CD4-positive, CD25-positive, alpha-beta regulatory T cell (primary cell): ENCODE measurements at regions not wholly inside any gene's neighbourhood (a gene's known extent, or its start where the extent isn't known, plus 50 kb on each side); places are given as distances from the start of the nearest gene placed in this dataset.

Experiments used
- ATAC-seq, 2 donors: fragments of 150-1000 bp; cut with Tn5 transposase; one replicate each; pipeline ENCODE4 v1.10.0; 2021; ENCODE audit warnings: low read depth in 2 of 2, moderate number of reproducible peaks in 2 of 2, moderate library complexity in 1 of 2
- DNase-seq, 3 donors: peaks; one replicate each; pipeline versions ENCODE4 v3.0.0 to v3.0.0-alpha.2; 2012 to 2022; ENCODE audit warnings: mixed read lengths in 1 of 3
- H3K27ac ChIP-seq: one replicate; pipeline ENCODE4 v1.7.0; 2013; ENCODE audit warnings: mild to moderate bottlenecking, low read length; ENCODE audit not compliant: insufficient read depth, poor library complexity, severe bottlenecking
- H3K27me3 ChIP-seq: one replicate; pipeline ENCODE4 v1.7.0; 2013; ENCODE audit warnings: low read length; ENCODE audit not compliant: control insufficient read depth, insufficient read depth
- H3K36me3 ChIP-seq: one replicate; pipeline ENCODE4 v1.7.0; 2013; ENCODE audit warnings: mild to moderate bottlenecking, low read length, moderate library complexity; ENCODE audit not compliant: control insufficient read depth, insufficient read depth
- H3K4me1 ChIP-seq: 2 replicates; pipeline ENCODE4 v1.7.0; 2013; ENCODE audit warnings: mild to moderate bottlenecking, low read length; ENCODE audit not compliant: insufficient read depth, control insufficient read depth, poor library complexity, severe bottlenecking
- H3K4me3 ChIP-seq: one replicate; pipeline ENCODE4 v1.7.0; 2013; ENCODE audit warnings: low read depth, mild to moderate bottlenecking, low read length, moderate library complexity
- H3K9me3 ChIP-seq, 2 experiments: 1 replicate in 1 of 2; 2 replicates in 1 of 2; pipeline ENCODE4 v1.7.0; 2013; ENCODE audit warnings: low read length in 2 of 2, mild to moderate bottlenecking in 1 of 2, moderate library complexity in 1 of 2; ENCODE audit not compliant: control insufficient read depth in 2 of 2
- H3K27ac Mint-ChIP-seq, 3 donors: one replicate each; pipeline ENCODE4 v1.8.0; 2020 to 2022; ENCODE audit warnings: mild to moderate bottlenecking in 3 of 3, mixed read lengths in 3 of 3, moderate library complexity in 2 of 3
- H3K27me3 Mint-ChIP-seq: one replicate; pipeline ENCODE4 v1.8.0; 2022; ENCODE audit warnings: mild to moderate bottlenecking, mixed read lengths
- H3K36me3 Mint-ChIP-seq: one replicate; pipeline ENCODE4 v1.8.0; 2020; ENCODE audit warnings: mixed read lengths
- H3K4me1 Mint-ChIP-seq, 4 donors: one replicate each; pipeline ENCODE4 v1.8.0; 2020 to 2022; ENCODE audit warnings: mixed read lengths in 4 of 4, mild to moderate bottlenecking in 1 of 4
- H3K4me3 Mint-ChIP-seq, 4 donors: one replicate each; pipeline ENCODE4 v1.8.0; 2020 to 2022; ENCODE audit warnings: mild to moderate bottlenecking in 4 of 4, mixed read lengths in 4 of 4, moderate library complexity in 3 of 4
- H3K9me3 Mint-ChIP-seq, 7 donors: one replicate each; pipeline ENCODE4 v1.8.0; 2020 to 2022; ENCODE audit warnings: mixed read lengths in 7 of 7, mild to moderate bottlenecking in 3 of 7, moderate library complexity in 2 of 7

DNA sequence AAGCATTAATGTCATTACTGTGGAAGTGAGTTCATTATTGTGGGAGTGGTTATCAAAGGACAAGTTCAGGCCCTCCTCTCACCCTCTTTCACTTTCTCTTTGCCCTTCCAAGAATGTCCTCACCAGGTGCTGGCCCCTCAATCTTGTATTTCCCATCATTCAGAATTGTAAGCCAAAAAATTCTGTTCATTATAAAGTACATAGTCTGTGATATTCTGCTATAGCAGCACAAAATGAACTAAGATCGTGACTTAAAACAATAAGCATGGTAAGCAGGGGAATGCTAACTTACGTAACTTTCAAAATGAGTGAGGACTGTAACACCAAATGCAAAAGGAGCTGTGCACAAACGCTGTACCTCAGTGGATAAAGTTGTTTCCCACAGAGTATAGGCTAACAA, 515.7 kb upstream of the BTBD3 start:
- Mint-ChIP-seq H3K4me3 (no peak overlapping the region), H3K27me3 (no peaks in the 10 kb centered on the region), H3K36me3 (no peaks in the 10 kb centered on the region), H3K9me3 (peaks cover 0 to 11% (median 4%) of the 10 kb centered on the region in 7 donors), H3K4me1 (no peaks in the 10 kb centered on the region), H3K27ac (no peak overlapping the region)
- H3K9me3 ChIP-seq = no peaks in the 10 kb centered on the region
- H3K27me3 ChIP-seq = no peaks in the 10 kb centered on the region
- H3K27ac ChIP-seq = no peak overlapping the region
- H3K4me3 ChIP-seq = no peak overlapping the region
- H3K36me3 ChIP-seq = no peaks in the 10 kb centered on the region
- H3K4me1 ChIP-seq = no peaks in the 10 kb centered on the region
- no peak for DNase-seq
- ATAC-seq = no peak

DNA sequence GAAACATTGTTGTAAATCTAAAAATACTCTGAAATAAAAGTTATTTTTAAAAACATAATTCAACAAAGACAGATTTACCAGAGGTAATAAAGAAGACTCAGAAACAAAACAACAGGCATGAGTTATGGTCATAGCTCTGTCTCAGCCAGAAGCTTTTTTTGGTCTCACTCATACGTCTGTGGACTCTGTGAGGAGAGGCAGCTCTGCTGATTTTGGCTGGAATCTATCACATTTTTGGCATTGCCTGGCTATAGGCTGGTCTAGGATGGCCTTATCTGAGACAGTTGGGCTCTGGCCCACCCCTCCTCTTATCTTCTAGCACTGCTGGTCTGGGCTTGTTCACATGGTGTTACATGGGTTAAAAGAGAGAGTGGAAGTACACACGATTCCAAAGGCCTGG, 514.0 kb upstream of the BTBD3 start:
- ATAC-seq (no peak), DNase-seq (no peak)
- Mint-ChIP-seq H3K27ac (no peak overlapping the region), H3K4me3 (no peak overlapping the region), H3K27me3 (no peaks in the 10 kb centered on the region), H3K36me3 (no peaks in the 10 kb centered on the region), H3K9me3 (peaks cover 0 to 14% (median 4%) of the 10 kb centered on the region in 7 donors), H3K4me1 (no peaks in the 10 kb centered on the region)
- Histone ChIP-seq H3K27ac (no peak overlapping the region), H3K9me3 (no peaks in the 10 kb centered on the region), H3K36me3 (no peaks in the 10 kb centered on the region), H3K27me3 (no peaks in the 10 kb centered on the region), H3K4me1 (no peaks in the 10 kb centered on the region), H3K4me3 (no peak overlapping the region)

DNA sequence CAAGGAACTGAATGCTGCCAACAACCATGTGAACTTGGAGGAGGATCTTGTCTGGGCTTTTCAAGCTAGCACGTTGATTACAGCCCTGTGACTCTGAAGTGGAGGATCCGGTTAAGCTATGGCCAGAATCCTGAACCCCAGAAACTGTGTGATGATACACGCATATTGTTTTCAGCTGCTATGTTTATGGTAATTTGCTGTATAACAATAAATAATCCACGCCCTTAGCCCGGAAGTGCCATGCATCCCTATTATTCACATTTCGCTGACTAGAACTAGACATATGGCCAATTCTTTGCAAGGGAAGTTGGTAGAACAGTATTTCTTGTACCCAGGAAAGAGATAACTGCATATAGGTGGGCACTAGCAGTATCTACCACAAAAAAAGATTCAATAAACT, 510.8 kb upstream of the BTBD3 start:
- Mint-ChIP-seq H3K4me1 (no peaks in the 10 kb centered on the region), H3K9me3 (peaks cover 2 to 12% (median 8%) of the 10 kb centered on the region in 7 donors), H3K36me3 (no peaks in the 10 kb centered on the region), H3K27me3 (no peaks in the 10 kb centered on the region), H3K27ac (no peak overlapping the region), H3K4me3 (no peak overlapping the region)
- H3K9me3 ChIP-seq = no peaks in the 10 kb centered on the region
- ATAC-seq (no peak), DNase-seq (no peak)
- no peaks in the 10 kb centered on the region for H3K36me3 ChIP-seq
- H3K27me3 ChIP-seq = no peaks in the 10 kb centered on the region
- H3K4me1 ChIP-seq = no peaks in the 10 kb centered on the region
- no peak overlapping the region for H3K4me3 ChIP-seq
- H3K27ac ChIP-seq = no peak overlapping the region

DNA sequence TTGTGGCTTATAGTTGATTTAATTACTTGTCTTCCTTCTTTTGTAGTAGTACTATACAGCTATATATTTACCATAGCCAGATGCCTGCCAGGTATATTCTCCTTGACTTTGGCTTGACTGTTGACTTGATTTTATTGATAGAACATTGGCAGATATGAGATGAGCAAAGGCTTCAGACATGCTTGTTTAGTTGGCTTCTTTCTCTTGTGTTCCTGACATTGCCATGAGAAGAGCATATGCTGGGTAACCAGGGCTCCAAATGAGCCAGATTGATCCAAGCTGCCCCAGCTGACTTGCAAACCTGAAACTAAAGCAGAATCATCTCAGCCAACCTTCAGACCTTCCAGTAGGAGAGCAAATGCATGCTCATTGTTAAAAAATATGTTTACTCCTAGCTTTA, 508.1 kb upstream of the BTBD3 start:
- Histone ChIP-seq H3K27ac (no peak overlapping the region), H3K27me3 (no peaks in the 10 kb centered on the region), H3K36me3 (no peaks in the 10 kb centered on the region), H3K9me3 (no peaks in the 10 kb centered on the region), H3K4me3 (no peak overlapping the region), H3K4me1 (no peaks in the 10 kb centered on the region)
- Mint-ChIP-seq H3K27me3 (no peaks in the 10 kb centered on the region), H3K27ac (no peak overlapping the region), H3K9me3 (peaks cover 6 to 18% (median 8%) of the 10 kb centered on the region in 7 donors), H3K4me3 (no peak overlapping the region), H3K36me3 (no peaks in the 10 kb centered on the region), H3K4me1 (no peaks in the 10 kb centered on the region)
- DNase-seq (no peak), ATAC-seq (no peak)

DNA sequence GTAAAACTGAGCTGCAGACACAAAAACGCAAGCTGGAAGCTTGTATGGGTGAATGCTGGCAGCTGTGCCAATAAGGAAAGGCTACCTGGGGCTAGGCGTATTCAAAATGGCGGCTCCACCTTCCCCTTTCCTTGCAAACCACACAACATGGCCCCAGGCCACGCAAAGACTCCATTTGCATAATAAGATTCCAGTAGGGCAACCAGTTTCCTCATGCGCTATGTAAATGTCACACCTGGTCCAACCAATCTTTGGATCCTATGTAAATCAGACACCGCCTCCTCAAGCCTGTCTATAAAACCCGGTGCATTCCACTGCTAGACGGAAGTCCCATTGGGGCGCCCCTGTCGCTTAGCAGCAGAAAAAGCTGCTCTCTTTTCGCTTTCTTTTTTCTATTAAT, 505.9 kb upstream of the BTBD3 start:
- Mint-ChIP-seq H3K9me3 (peaks cover 4 to 18% (median 6%) of the 10 kb centered on the region in 7 donors), H3K36me3 (no peaks in the 10 kb centered on the region), H3K4me3 (no peak overlapping the region), H3K27me3 (no peaks in the 10 kb centered on the region), H3K27ac (no peak overlapping the region), H3K4me1 (no peaks in the 10 kb centered on the region)
- DNase-seq (no peak), ATAC-seq (no peak)
- Histone ChIP-seq H3K27me3 (no peaks in the 10 kb centered on the region), H3K4me1 (no peaks in the 10 kb centered on the region), H3K9me3 (no peaks in the 10 kb centered on the region), H3K27ac (no peak overlapping the region), H3K4me3 (no peak overlapping the region), H3K36me3 (no peaks in the 10 kb centered on the region)

DNA sequence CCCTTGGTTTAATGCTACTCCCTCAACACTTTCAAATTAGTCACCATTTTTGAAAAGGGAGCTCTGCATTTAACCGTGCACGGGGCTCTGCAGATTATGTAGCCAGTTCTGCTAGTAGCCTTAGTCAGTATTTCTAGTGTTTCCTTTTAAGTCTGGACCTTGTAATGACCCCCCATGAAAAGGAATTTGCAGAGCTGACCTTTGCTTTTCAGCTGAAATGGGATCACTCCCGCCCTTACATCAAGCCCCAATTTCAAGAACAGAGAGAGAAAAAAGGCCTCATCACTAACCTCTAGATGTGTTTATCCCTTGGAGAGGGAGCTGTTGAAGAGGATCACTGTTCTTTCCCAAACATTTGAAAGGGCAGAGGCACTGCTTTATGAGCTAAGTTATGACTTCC, 490.7 kb upstream of the BTBD3 start:
- H3K4me3 Mint-ChIP-seq = no peak overlapping the region
- peaks cover 0 to 15% (median 3%) of the 10 kb centered on the region in 7 donors for H3K9me3 Mint-ChIP-seq
- H3K27me3 ChIP-seq = no peaks in the 10 kb centered on the region
- no peak overlapping the region for H3K27ac ChIP-seq
- no peaks in the 10 kb centered on the region for H3K36me3 ChIP-seq
- H3K9me3 ChIP-seq = peaks cover 4 to 6% of the 10 kb centered on the region in 2 experiments
- H3K4me1 Mint-ChIP-seq = no peaks in the 10 kb centered on the region
- ATAC-seq (no peak), DNase-seq (no peak)
- H3K4me3 ChIP-seq = no peak overlapping the region
- no peaks in the 10 kb centered on the region for H3K36me3 Mint-ChIP-seq
- no peaks in the 10 kb centered on the region for H3K4me1 ChIP-seq
- no peak overlapping the region for H3K27ac Mint-ChIP-seq
- no peaks in the 10 kb centered on the region for H3K27me3 Mint-ChIP-seq

DNA sequence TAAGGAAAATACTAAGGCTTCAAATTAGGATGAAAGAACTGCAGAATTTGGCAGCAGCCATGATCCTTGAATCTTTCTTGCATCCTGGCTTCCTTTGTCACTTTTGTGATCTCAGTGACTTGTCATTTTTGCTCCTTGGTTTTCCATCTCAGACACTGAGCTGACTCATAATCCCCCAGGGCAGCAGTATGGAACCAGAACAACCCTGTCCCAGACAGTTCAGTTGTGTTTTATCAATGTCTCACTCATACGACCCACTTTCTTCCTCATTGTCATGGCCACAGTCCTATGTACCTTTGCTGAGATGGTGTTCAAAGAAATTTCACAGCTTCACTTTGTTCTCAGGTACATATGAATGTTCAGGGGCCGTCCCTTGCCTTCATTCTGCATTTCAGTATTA, 488.5 kb upstream of the BTBD3 start:
- Mint-ChIP-seq H3K4me1 (no peaks in the 10 kb centered on the region), H3K27ac (no peak overlapping the region), H3K36me3 (no peaks in the 10 kb centered on the region), H3K27me3 (no peaks in the 10 kb centered on the region), H3K9me3 (peaks cover under 1 to 16% (median 5%) of the 10 kb centered on the region in 7 donors), H3K4me3 (no peak overlapping the region)
- H3K27me3 ChIP-seq = no peaks in the 10 kb centered on the region
- no peak for DNase-seq
- peaks cover 2 to 6% of the 10 kb centered on the region in 2 experiments for H3K9me3 ChIP-seq
- no peaks in the 10 kb centered on the region for H3K4me1 ChIP-seq
- H3K36me3 ChIP-seq = no peaks in the 10 kb centered on the region
- no peak overlapping the region for H3K27ac ChIP-seq
- no peak for ATAC-seq
- H3K4me3 ChIP-seq = no peak overlapping the region

DNA sequence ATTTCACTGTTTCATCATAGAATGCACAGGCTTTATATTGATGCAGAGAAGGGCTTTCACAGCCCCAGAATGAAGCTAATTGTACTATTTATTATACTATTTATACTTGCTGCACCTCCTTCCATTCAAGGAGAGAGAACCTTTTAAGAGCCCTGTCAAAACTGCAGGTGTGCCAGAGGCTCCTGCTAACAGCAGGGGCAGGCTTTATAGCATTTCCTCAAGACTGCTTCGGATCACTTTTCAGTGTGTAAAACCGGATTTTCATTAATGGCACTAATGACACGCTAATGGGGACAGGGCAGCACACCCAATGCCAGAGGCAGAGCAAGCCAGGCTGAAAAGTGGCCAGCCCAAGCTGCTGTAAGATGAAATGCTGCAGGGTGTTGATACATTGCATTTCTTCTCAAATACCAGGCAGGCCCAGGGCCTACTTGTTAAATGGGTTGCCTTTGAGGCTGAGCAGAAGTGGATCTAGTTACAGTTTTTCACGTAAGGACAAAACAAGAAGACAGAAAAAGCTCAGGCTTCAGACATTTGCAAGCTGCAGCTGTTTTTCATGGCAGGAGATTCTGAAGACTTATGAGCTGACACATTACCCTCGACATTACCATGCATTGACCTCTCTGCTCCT, 487.7 kb upstream of the BTBD3 start:
- Histone ChIP-seq H3K4me1 (no peaks in the 10 kb centered on the region), H3K36me3 (no peaks in the 10 kb centered on the region), H3K4me3 (no peak overlapping the region), H3K27ac (no peak overlapping the region), H3K27me3 (no peaks in the 10 kb centered on the region), H3K9me3 (peaks cover 2 to 13% of the 10 kb centered on the region in 2 experiments)
- no peak for ATAC-seq
- no peaks in the 10 kb centered on the region for H3K27me3 Mint-ChIP-seq
- H3K27ac Mint-ChIP-seq = no peak overlapping the region
- no peaks in the 10 kb centered on the region for H3K36me3 Mint-ChIP-seq
- H3K9me3 Mint-ChIP-seq = peaks cover 5 to 24% (median 9%) of the 10 kb centered on the region in 7 donors
- no peak for DNase-seq
- no peaks in the 10 kb centered on the region for H3K4me1 Mint-ChIP-seq
- H3K4me3 Mint-ChIP-seq = no peak overlapping the region
